K562 (cell line): ENCODE measurements at regions not wholly inside any gene's neighbourhood (a gene's known extent, or its start where the extent isn't known, plus 50 kb on each side); places are given as distances from the start of the nearest gene placed in this dataset.

Source experiments
- CCNT2 ChIP-seq: IDR thresholded peaks from 2 replicates; pipeline ENCODE4 v1.6.1; 2011; ENCODE audit warnings: borderline replicate concordance, low read depth, mild to moderate bottlenecking, moderate library complexity, mixed read lengths, low read length; ENCODE audit not compliant: insufficient read length; ENCODE audit errors: extremely low read depth
- CTBP1 ChIP-seq: fragments of 450-650 bp; IDR thresholded peaks from 2 replicates; pipeline ENCODE4 v1.6.1; 2016; ENCODE audit warnings: borderline replicate concordance
- FOXJ3 ChIP-seq: sonication (generic); formaldehyde crosslinking; IDR thresholded peaks from 2 replicates; pipeline ENCODE4 v1.4.0; 2020; ENCODE audit warnings: mild to moderate bottlenecking, missing genetic modification reagents
- KDM4B ChIP-seq, 2 experiments: fragments of 450-650 bp in 1 of 2; sonication (generic) in 1 of 2; IDR thresholded peaks; 2 replicates each; pipeline ENCODE4 v1.6.1; 2016 to 2017; ENCODE audit warnings: borderline replicate concordance in 2 of 2, antibody characterized with exemption in 1 of 2, low read depth in 1 of 2, mild to moderate bottlenecking in 1 of 2
- MCM7 ChIP-seq, 2 experiments: fragments of 450-650 bp; IDR thresholded peaks; 2 replicates each; pipeline ENCODE4 v1.6.1; 2016 to 2018
- NFIC ChIP-seq: fragments of 450-650 bp; IDR thresholded peaks from 2 replicates; pipeline ENCODE4 v1.6.1; 2017; ENCODE audit warnings: mild to moderate bottlenecking, inconsistent platforms
- SMARCB1 ChIP-seq: IDR thresholded peaks from 2 replicates; pipeline ENCODE4 v1.6.1; 2011; ENCODE audit warnings: improper control_type of control experiment, low read depth; ENCODE audit not compliant: insufficient read length
- YBX1 ChIP-seq: fragments of 450-650 bp; IDR thresholded peaks from 2 replicates; pipeline ENCODE4 v1.7.1; 2016; ENCODE audit warnings: mild to moderate bottlenecking
- ZKSCAN8 ChIP-seq: fragments of 200-800 bp; sonication (Bioruptor generic); IDR thresholded peaks from 2 replicates; pipeline ENCODE4 v1.6.1; 2016; ENCODE audit warnings: missing genetic modification characterization, missing compliant biosample characterization
- ZNF398 ChIP-seq: fragments of 250-450 bp; sonication (Bioruptor Pico); IDR thresholded peaks from 2 replicates; pipeline ENCODE4 v1.8.0; 2021; ENCODE audit warnings: moderate library complexity, mild to moderate bottlenecking, inconsistent platforms
- ZNF512 ChIP-seq: IDR thresholded peaks from 2 replicates; pipeline ENCODE4 v1.6.1; 2016; ENCODE audit warnings: missing genetic modification characterization, missing compliant biosample characterization
- ZNF584 ChIP-seq: fragments of 200-800 bp; sonication (Bioruptor generic); IDR thresholded peaks from 2 replicates; pipeline ENCODE4 v1.6.1; 2016; ENCODE audit warnings: low read depth, mild to moderate bottlenecking, missing genetic modification characterization, missing compliant biosample characterization
- TF ChIP-seq, protein P1 (sequence below), 2 experiments: fragments of 450-650 bp in 1 of 2; IDR thresholded peaks; 2 replicates each; pipeline ENCODE4 v1.6.1; 2011 to 2017; ENCODE audit warnings: low read depth in 2 of 2, antibody characterized with exemption in 1 of 2, borderline replicate concordance in 1 of 2, low read length in 1 of 2, mild to moderate bottlenecking in 1 of 2, mixed read lengths in 1 of 2; ENCODE audit not compliant: control insufficient read depth in 1 of 2
- TF ChIP-seq, protein P2 (sequence below): fragments of 250-450 bp; sonication (Bioruptor Pico); IDR thresholded peaks from 2 replicates; pipeline ENCODE4 v1.8.0; 2021; ENCODE audit warnings: moderate library complexity, mild to moderate bottlenecking, inconsistent platforms

DNA sequence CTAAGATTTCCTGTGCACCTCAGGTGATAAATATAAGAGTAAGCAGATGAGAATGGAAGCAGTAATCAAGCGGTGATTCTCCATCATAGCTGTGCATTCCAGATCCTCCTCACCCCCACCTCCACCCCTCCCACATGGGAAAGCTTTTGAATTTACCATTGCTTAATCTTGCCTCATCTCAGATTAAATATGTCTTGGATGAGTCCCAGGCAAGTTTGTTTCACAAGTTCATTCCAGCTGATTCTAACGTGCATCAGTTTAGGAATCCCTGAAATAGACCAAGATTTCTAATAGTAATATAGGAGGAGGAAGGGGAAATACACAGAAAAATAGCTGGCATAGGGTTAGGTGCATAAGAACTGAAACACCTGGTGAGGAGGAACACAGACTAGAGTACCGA, 396.2 kb upstream of the KIF2B start (continued):
- TF ChIP-seq ZNF512: no peak
- TF ChIP-seq ZNF584: no peak
- TF ChIP-seq YBX1: no peak
- TF ChIP-seq, protein P1, sequence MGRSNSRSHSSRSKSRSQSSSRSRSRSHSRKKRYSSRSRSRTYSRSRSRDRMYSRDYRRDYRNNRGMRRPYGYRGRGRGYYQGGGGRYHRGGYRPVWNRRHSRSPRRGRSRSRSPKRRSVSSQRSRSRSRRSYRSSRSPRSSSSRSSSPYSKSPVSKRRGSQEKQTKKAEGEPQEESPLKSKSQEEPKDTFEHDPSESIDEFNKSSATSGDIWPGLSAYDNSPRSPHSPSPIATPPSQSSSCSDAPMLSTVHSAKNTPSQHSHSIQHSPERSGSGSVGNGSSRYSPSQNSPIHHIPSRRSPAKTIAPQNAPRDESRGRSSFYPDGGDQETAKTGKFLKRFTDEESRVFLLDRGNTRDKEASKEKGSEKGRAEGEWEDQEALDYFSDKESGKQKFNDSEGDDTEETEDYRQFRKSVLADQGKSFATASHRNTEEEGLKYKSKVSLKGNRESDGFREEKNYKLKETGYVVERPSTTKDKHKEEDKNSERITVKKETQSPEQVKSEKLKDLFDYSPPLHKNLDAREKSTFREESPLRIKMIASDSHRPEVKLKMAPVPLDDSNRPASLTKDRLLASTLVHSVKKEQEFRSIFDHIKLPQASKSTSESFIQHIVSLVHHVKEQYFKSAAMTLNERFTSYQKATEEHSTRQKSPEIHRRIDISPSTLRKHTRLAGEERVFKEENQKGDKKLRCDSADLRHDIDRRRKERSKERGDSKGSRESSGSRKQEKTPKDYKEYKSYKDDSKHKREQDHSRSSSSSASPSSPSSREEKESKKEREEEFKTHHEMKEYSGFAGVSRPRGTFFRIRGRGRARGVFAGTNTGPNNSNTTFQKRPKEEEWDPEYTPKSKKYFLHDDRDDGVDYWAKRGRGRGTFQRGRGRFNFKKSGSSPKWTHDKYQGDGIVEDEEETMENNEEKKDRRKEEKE (IDR thresholded peaks at IDR 0.05; ENCODE audit: borderline replicate concordance in 1 of 2, control insufficient read depth in 1 of 2, low read depth in 2 of 2, low read length in 1 of 2): no peak
- TF ChIP-seq, protein P2, sequence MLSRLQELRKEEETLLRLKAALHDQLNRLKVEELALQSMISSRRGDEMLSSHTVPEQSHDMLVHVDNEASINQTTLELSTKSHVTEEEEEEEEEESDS: no peak
- no peak for TF ChIP-seq ZNF398 (CRISPR knock-in tag)
- TF ChIP-seq SMARCB1: no peak
- no peak for TF ChIP-seq CTBP1
- TF ChIP-seq MCM7 (IDR thresholded peaks at IDR 0.05): no peak
- no peak for TF ChIP-seq FOXJ3
- TF ChIP-seq ZKSCAN8 (CRISPR knock-in tag): no peak
- no peak for TF ChIP-seq NFIC
- no peak for TF ChIP-seq KDM4B (IDR thresholded peaks at IDR 0.05; ENCODE audit: borderline replicate concordance in 2 of 2, low read depth in 1 of 2)
- no peak for TF ChIP-seq CCNT2
